GM12874 (cell line): ENCODE measurements at regions not wholly inside any gene's neighbourhood (a gene's known extent, or its start where the extent isn't known, plus 50 kb on each side); places are given as distances from the start of the nearest gene placed in this dataset.

ENCODE experiments used
- CTCF ChIP-seq: IDR thresholded peaks from 2 replicates; pipeline ENCODE4 v1.5.1; 2011; ENCODE audit warnings: low read depth, mild to moderate bottlenecking, control low read depth, low read length, moderate library complexity; ENCODE audit not compliant: insufficient read depth

- no peak for TF ChIP-seq CTCF
Measured at GRCh38 chr22:45088576-45088975, 75.1 kb upstream of the NUP50 start.

- no peak for TF ChIP-seq CTCF
Measured at GRCh38 chr22:45090497-45090910, 73.2 kb upstream of the NUP50 start.

GRCh38 chr22:45091254-45091854 is 72.4 kb upstream of the NUP50 start:
- TF ChIP-seq CTCF = no peak

- no peak for TF ChIP-seq CTCF
Measured at GRCh38 chr22:45092644-45093043, 71.1 kb upstream of the NUP50 start.

GRCh38 chr22:45093609-45094008 is 70.1 kb upstream of the NUP50 start:
- no peak for TF ChIP-seq CTCF

- TF ChIP-seq CTCF = no peak
Measured at GRCh38 chr22:45094081-45094720, 69.5 kb upstream of the NUP50 start.

GRCh38 chr22:45094825-45095224 is 68.9 kb upstream of the NUP50 start:
- TF ChIP-seq CTCF = no peak
